ENCODE measurements at regions not wholly inside any gene's neighbourhood (a gene's known extent, or its start where the extent isn't known, plus 50 kb on each side); places are given as distances from the start of the nearest gene placed in this dataset.

GRCh38 chr9:117551171-117551570 is 136.3 kb upstream of the ASTN2 start:
- no peak overlapping the region for H3K4me3 ChIP-seq
- TF ChIP-seq, protein P1, sequence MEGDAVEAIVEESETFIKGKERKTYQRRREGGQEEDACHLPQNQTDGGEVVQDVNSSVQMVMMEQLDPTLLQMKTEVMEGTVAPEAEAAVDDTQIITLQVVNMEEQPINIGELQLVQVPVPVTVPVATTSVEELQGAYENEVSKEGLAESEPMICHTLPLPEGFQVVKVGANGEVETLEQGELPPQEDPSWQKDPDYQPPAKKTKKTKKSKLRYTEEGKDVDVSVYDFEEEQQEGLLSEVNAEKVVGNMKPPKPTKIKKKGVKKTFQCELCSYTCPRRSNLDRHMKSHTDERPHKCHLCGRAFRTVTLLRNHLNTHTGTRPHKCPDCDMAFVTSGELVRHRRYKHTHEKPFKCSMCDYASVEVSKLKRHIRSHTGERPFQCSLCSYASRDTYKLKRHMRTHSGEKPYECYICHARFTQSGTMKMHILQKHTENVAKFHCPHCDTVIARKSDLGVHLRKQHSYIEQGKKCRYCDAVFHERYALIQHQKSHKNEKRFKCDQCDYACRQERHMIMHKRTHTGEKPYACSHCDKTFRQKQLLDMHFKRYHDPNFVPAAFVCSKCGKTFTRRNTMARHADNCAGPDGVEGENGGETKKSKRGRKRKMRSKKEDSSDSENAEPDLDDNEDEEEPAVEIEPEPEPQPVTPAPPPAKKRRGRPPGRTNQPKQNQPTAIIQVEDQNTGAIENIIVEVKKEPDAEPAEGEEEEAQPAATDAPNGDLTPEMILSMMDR (IDR thresholded peaks at IDR 0.05), result no peak
- no peaks in the 10 kb centered on the region for H3K4me1 ChIP-seq (ENCODE audit: control insufficient read depth in 1 of 2, low read depth in 2 of 2)
- no peaks in the 10 kb centered on the region for H3K27me3 ChIP-seq (replicated peaks; ENCODE audit: insufficient read depth)
- no peak for DNase-seq (ENCODE audit: low spot score)
- H3K36me3 ChIP-seq, result no peaks in the 10 kb centered on the region
- no peak overlapping the region for H3K27ac ChIP-seq
- no peak for ATAC-seq (ENCODE audit: insufficient number of reproducible peaks, low FRiP score, low read depth)
- H3K9me3 ChIP-seq, result no peaks in the 10 kb centered on the region

- Histone ChIP-seq H3K4me3 (no peak overlapping the region), H3K4me1 (ENCODE audit: control insufficient read depth in 1 of 2, low read depth in 2 of 2) (no peaks in the 10 kb centered on the region), H3K27me3 (replicated peaks; ENCODE audit: insufficient read depth) (no peaks in the 10 kb centered on the region), H3K27ac (no peak overlapping the region), H3K9me3 (no peaks in the 10 kb centered on the region), H3K36me3 (no peaks in the 10 kb centered on the region)
- TF ChIP-seq, protein P1 (IDR thresholded peaks at IDR 0.05), result no peak
- ATAC-seq (ENCODE audit: insufficient number of reproducible peaks, low FRiP score, low read depth), result no peak
- no peak for DNase-seq (ENCODE audit: low spot score)
Observed at GRCh38 chr9:117549444-117549843, 134.6 kb upstream of the ASTN2 start.

DNA sequence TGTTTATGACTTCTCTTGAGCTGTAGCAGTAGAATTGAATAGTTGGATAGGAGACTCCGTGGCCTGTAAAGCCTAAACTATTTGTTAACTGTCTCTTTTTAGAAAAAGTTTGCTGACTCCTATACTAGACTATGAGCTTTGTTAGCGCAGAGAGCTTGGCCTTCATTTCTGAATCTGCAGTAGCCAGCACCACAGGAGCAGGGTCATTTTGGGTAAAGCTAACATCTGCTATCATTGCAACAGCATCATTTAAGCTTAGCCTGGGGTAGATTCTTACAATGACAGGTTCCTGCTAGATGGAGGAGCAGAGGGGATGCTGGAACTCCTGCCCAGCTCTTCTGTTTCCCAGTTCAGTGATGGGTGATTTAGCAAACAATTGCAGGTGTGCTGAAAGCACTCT is 133.7 kb upstream of the ASTN2 start:
- Histone ChIP-seq H3K9me3 (no peaks in the 10 kb centered on the region), H3K27ac (no peak overlapping the region), H3K4me3 (no peak overlapping the region), H3K27me3 (replicated peaks; ENCODE audit: insufficient read depth) (no peaks in the 10 kb centered on the region), H3K4me1 (ENCODE audit: control insufficient read depth in 1 of 2, low read depth in 2 of 2) (no peaks in the 10 kb centered on the region), H3K36me3 (no peaks in the 10 kb centered on the region)
- TF ChIP-seq, protein P1 (IDR thresholded peaks at IDR 0.05), result no peak
- no peak for DNase-seq (ENCODE audit: low spot score)
- no peak for ATAC-seq (ENCODE audit: insufficient number of reproducible peaks, low FRiP score, low read depth)

GRCh38 chr9:117547904-117548303 is 133.0 kb upstream of the ASTN2 start:
- Histone ChIP-seq H3K27me3 (replicated peaks; ENCODE audit: insufficient read depth) (no peaks in the 10 kb centered on the region), H3K4me3 (no peak overlapping the region), H3K4me1 (ENCODE audit: control insufficient read depth in 1 of 2, low read depth in 2 of 2) (no peaks in the 10 kb centered on the region), H3K36me3 (no peaks in the 10 kb centered on the region), H3K27ac (no peak overlapping the region), H3K9me3 (no peaks in the 10 kb centered on the region)
- no peak for DNase-seq (ENCODE audit: low spot score)
- TF ChIP-seq, protein P1 (IDR thresholded peaks at IDR 0.05), result no peak
- ATAC-seq (ENCODE audit: insufficient number of reproducible peaks, low FRiP score, low read depth), result no peak

GRCh38 chr9:117546894-117547678 is 132.2 kb upstream of the ASTN2 start:
- DNase-seq (ENCODE audit: low spot score), result no peak
- H3K4me3 ChIP-seq, result no peak overlapping the region
- H3K4me1 ChIP-seq (ENCODE audit: control insufficient read depth in 1 of 2, low read depth in 2 of 2), result no peaks in the 10 kb centered on the region
- no peaks in the 10 kb centered on the region for H3K9me3 ChIP-seq
- no peaks in the 10 kb centered on the region for H3K36me3 ChIP-seq
- no peak for ATAC-seq (ENCODE audit: insufficient number of reproducible peaks, low FRiP score, low read depth)
- H3K27ac ChIP-seq, result no peak overlapping the region
- TF ChIP-seq, protein P1 (IDR thresholded peaks at IDR 0.05), result no peak
- H3K27me3 ChIP-seq (replicated peaks; ENCODE audit: insufficient read depth), result no peaks in the 10 kb centered on the region

All from thoracic aorta (tissue), 2 donors.